ENCODE measurements at regions not wholly inside any gene's neighbourhood (a gene's known extent, or its start where the extent isn't known, plus 50 kb on each side); places are given as distances from the start of the nearest gene placed in this dataset.

- no peak for TF ChIP-seq CTCF (conservative IDR thresholded peaks at IDR 0.05; ENCODE audit: low read depth in 2 of 2)
- no peak for TF ChIP-seq POLR2AphosphoS5 (IDR thresholded peaks at IDR 0.05; ENCODE audit: low read depth)
These were observed 1399.9 kb downstream of the BRD1 start for GRCh38 chr22:48427731-48428211.

All from GM23338 (cell line).